ENCODE measurements at regions not wholly inside any gene's neighbourhood (a gene's known extent, or its start where the extent isn't known, plus 50 kb on each side); places are given as distances from the start of the nearest gene placed in this dataset.

- no peaks in the 10 kb centered on the region for H3K36me3 ChIP-seq (ENCODE audit: insufficient read depth, low read length)
- no peak overlapping the region for H3K4me3 ChIP-seq (ENCODE audit: insufficient read depth, low read length)
- H3K9me3 ChIP-seq (ENCODE audit: low read depth, low read length), result no peaks in the 10 kb centered on the region
- H3K4me1 ChIP-seq (ENCODE audit: insufficient read depth, low read length), result no peaks in the 10 kb centered on the region
- no peaks in the 10 kb centered on the region for H3K27me3 ChIP-seq (ENCODE audit: insufficient read depth, low read length)
- peak; percentile 55 for TF ChIP-seq CTCF (IDR thresholded peaks at IDR 0.05; ENCODE audit: extremely low read depth, low read depth, low read length)
- peak; percentile 0 for DNase-seq (ENCODE audit: insufficient read length, low spot score, missing footprints)
- no peak overlapping the region for H3K27ac ChIP-seq (ENCODE audit: low read depth, low read length)
- no peaks in the 10 kb centered on the region for H4K20me1 ChIP-seq (ENCODE audit: insufficient read depth, low read length)
- no peak overlapping the region for H2AFZ ChIP-seq (ENCODE audit: low read length)
- no peaks in the 10 kb centered on the region for H3K79me2 ChIP-seq (ENCODE audit: insufficient read depth, low read length)
- no peak overlapping the region for H3K4me2 ChIP-seq (ENCODE audit: insufficient read depth, low read length)
Observed at GRCh38 chr14:80356413-80356812, 145.1 kb upstream of the DIO2 start.

- H2AFZ ChIP-seq (ENCODE audit: low read length), result no peak overlapping the region
- no peaks in the 10 kb centered on the region for H4K20me1 ChIP-seq (ENCODE audit: insufficient read depth, low read length)
- no peaks in the 10 kb centered on the region for H3K36me3 ChIP-seq (ENCODE audit: insufficient read depth, low read length)
- no peak for TF ChIP-seq CTCF (IDR thresholded peaks at IDR 0.05; ENCODE audit: extremely low read depth, low read depth, low read length)
- H3K4me1 ChIP-seq (ENCODE audit: insufficient read depth, low read length), result no peaks in the 10 kb centered on the region
- DNase-seq (ENCODE audit: insufficient read length, low spot score, missing footprints), result peak; percentile 5
- no peak overlapping the region for H3K27ac ChIP-seq (ENCODE audit: low read depth, low read length)
- no peaks in the 10 kb centered on the region for H3K79me2 ChIP-seq (ENCODE audit: insufficient read depth, low read length)
- H3K9me3 ChIP-seq (ENCODE audit: low read depth, low read length), result no peaks in the 10 kb centered on the region
- H3K4me2 ChIP-seq (ENCODE audit: insufficient read depth, low read length), result no peak overlapping the region
- H3K4me3 ChIP-seq (ENCODE audit: insufficient read depth, low read length), result no peak overlapping the region
- no peaks in the 10 kb centered on the region for H3K27me3 ChIP-seq (ENCODE audit: insufficient read depth, low read length)
Observed at GRCh38 chr14:80354860-80355581, 143.7 kb upstream of the DIO2 start.

GRCh38 chr14:80352471-80352870, 141.2 kb upstream of the DIO2 start:
- H3K79me2 ChIP-seq (ENCODE audit: insufficient read depth, low read length), result no peaks in the 10 kb centered on the region
- no peaks in the 10 kb centered on the region for H3K9me3 ChIP-seq (ENCODE audit: low read depth, low read length)
- no peak overlapping the region for H3K4me2 ChIP-seq (ENCODE audit: insufficient read depth, low read length)
- no peaks in the 10 kb centered on the region for H4K20me1 ChIP-seq (ENCODE audit: insufficient read depth, low read length)
- H3K4me3 ChIP-seq (ENCODE audit: insufficient read depth, low read length), result no peak overlapping the region
- no peaks in the 10 kb centered on the region for H3K4me1 ChIP-seq (ENCODE audit: insufficient read depth, low read length)
- H3K27me3 ChIP-seq (ENCODE audit: insufficient read depth, low read length), result no peaks in the 10 kb centered on the region
- H3K36me3 ChIP-seq (ENCODE audit: insufficient read depth, low read length), result no peaks in the 10 kb centered on the region
- H3K27ac ChIP-seq (ENCODE audit: low read depth, low read length), result no peak overlapping the region
- no peak for DNase-seq (ENCODE audit: insufficient read length, low spot score, missing footprints)
- H2AFZ ChIP-seq (ENCODE audit: low read length), result no peak overlapping the region
- TF ChIP-seq CTCF (IDR thresholded peaks at IDR 0.05; ENCODE audit: extremely low read depth, low read depth, low read length), result no peak

- H3K4me3 ChIP-seq (ENCODE audit: insufficient read depth, low read length), result no peak overlapping the region
- no peak for TF ChIP-seq CTCF (IDR thresholded peaks at IDR 0.05; ENCODE audit: extremely low read depth, low read depth, low read length)
- no peaks in the 10 kb centered on the region for H3K79me2 ChIP-seq (ENCODE audit: insufficient read depth, low read length)
- H3K27ac ChIP-seq (ENCODE audit: low read depth, low read length), result no peak overlapping the region
- no peaks in the 10 kb centered on the region for H3K36me3 ChIP-seq (ENCODE audit: insufficient read depth, low read length)
- H3K4me2 ChIP-seq (ENCODE audit: insufficient read depth, low read length), result no peak overlapping the region
- no peaks in the 10 kb centered on the region for H4K20me1 ChIP-seq (ENCODE audit: insufficient read depth, low read length)
- no peaks in the 10 kb centered on the region for H3K27me3 ChIP-seq (ENCODE audit: insufficient read depth, low read length)
- no peaks in the 10 kb centered on the region for H3K9me3 ChIP-seq (ENCODE audit: low read depth, low read length)
- no peak for DNase-seq (ENCODE audit: insufficient read length, low spot score, missing footprints)
- no peak overlapping the region for H2AFZ ChIP-seq (ENCODE audit: low read length)
- no peaks in the 10 kb centered on the region for H3K4me1 ChIP-seq (ENCODE audit: insufficient read depth, low read length)
Observed at GRCh38 chr14:80350707-80351106, 139.4 kb upstream of the DIO2 start.
